CD1c-positive myeloid dendritic cell (primary cell): ENCODE measurements at regions not wholly inside any gene's neighbourhood (a gene's known extent, or its start where the extent isn't known, plus 50 kb on each side); places are given as distances from the start of the nearest gene placed in this dataset.

Experiments used
- DNase-seq: peaks from one replicate; pipeline ENCODE4 v3.0.0-alpha.2; 2016; ENCODE audit errors: extremely low spot score

DNA sequence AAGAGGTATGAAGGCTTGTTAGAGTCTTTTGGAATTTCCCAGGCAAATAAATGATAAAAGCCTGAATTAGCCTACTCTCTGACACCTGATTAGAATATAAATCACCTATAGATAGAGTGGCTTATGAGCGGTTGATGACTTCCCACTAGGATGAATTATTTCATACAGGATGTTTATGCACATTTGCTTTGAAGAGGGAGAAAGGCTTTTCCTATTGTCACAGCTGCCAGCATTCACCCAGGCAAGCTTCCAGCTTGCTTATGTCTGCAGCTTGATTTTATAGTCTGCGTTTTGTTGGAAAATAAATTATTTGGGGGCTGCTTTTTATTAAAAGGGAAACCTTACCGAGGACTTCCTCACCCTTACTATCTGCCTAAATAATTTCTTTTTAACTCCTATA lies 51.3 kb upstream of the EIF2S2 start:
- no peak for DNase-seq

DNA sequence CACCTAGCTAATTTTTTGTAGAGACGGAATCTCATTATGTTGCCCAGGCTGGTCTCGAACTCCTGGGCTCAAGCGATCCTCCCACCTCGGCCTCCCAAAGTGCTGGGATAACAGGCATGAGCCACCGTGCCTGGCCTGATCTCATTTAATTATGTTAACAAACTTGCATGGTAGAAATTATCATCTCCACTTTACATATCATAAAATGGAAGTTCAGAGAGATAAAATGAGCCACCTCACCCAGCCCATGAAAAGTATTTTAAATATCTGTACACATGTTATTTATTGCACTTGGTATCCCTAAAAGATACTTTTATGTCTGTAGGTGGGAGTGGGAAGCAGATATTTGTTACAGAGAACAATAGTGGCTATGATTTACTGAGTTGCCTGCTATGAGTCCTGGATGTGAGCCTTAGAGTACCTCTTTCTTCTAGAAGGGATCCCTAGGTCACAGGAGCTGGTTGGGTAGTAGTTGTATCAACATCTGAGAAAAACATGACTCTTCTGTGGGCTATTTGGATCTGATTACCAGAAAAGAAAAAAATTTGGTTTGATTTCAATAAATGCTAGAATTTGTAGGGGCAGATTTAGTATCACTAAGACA lies 52.4 kb upstream of the EIF2S2 start:
- DNase-seq: no peak

DNA sequence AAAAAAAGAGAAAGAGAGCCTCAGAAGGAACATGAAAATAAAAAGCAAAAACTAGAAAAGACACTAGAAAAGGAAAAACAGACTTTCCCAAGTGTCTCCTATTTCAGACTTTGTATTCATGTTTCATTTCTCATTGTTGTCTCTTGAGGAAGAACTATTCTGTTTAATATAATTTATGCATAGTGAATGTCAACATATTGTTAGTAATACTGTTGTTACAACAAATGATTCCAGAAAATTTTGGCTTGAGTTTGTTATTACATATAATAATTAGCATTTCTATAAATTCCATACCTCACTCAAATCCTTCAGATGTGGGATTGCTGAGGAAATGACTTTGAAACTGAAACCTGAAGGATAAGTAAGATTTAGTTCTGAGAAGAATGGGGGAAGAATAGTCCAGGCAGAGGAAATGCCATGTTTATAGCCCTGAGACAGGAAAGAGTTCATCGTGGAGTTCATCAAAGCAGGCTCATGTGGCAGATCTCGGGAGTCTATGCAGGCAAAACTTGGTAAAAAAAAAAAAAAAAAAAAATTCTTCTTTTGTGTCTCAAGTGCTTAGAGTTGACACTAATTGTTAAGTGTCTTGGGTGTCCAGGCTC lies 53.1 kb upstream of the EIF2S2 start:
- no peak for DNase-seq

DNA sequence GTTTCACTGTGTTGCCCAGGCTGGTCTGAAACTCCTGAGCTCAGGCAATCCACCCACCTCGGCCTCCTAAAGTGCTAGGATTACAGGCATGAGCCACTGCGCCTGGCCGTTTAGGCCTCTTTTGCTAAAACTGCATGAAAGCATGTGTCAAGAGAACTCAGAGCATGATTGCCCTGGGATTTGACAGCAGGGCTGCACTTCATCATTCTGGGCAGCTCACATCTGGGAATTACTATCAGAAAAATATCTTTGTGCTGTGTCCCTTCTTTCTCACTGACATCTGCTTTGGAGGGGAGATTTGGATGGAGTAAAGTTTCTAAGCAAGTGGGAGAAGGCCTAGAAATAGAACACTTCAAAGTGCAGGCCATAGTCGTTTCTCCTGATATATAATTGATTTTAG lies 59.6 kb upstream of the EIF2S2 start:
- no peak for DNase-seq

DNA sequence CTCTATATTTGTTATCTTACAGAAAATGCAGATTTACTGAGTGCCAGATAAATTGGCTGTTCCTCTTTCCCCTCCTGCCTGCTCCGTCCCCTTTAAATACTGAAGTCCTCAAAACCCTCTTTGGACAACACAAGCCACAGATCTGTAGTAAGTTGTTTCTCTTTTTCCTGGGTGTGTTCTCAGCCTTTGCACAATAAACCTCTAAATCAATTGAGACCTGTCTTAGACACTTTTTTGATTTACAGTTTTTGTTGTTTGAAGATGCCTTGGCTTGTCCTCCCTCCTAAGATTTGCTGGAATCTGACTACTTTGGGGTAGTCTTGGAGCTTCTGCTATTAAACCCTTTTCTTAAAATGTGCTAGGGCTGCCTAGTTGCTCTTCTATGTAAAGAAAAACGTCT lies 60.9 kb upstream of the EIF2S2 start:
- no peak for DNase-seq

DNA sequence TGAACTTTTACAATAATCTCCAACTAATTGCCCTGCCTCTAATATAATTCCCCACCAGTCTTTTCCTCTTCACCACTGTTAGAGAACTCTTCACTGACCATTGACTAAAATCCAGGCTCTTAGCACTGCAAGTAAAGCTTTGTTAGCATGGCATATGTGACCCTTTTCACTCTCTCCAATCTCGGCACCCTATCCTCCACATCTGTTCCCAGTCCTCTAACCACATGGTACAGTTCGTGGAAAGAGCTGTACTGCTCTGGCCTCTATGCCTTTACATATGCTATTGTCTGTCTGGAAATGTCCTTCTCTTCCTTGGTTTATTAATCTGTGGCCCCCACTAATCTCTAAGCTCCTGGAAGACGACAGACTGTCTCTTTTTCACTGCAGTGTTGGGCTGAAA lies 63.0 kb upstream of the EIF2S2 start:
- DNase-seq: no peak

DNA sequence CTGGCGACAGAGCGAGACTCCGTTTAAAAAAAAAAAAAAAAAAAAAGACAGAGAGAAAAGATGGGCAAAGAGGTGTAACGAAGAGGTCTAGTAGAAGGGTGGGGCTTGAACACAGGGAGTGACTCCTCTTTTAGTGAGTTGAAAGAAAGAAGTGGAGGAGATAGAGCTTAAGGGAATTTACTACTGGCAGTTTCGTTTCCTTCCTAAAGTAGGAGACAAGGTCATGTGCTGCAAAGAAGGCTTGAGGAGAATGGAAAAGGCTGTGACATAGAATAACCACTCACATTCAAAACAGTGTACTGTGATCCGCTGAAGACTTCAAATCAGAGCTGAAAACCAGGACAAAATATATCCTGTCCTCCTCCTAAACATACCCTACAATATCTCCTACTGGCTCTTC lies 63.8 kb upstream of the EIF2S2 start:
- DNase-seq: no peak

DNA sequence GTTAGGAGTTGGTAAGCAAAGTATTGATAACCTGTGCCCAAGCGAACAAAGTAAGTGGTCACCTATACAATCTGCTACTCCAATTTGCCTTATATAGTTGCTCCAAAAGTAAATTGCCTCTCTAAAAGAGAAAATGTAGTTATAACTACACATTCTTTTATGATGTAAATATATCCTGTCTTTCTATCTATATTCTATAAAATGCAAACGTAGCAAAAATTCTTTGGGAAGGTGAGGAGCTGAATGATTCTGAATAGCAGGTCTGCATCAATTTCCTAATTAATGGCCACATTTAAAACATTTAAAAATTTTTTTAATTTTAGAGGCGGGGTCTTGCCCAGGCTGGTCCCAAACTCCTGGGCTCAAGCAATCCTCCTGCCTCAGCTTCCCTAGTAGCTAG lies 64.2 kb upstream of the ASIP start:
- DNase-seq: no peak

DNA sequence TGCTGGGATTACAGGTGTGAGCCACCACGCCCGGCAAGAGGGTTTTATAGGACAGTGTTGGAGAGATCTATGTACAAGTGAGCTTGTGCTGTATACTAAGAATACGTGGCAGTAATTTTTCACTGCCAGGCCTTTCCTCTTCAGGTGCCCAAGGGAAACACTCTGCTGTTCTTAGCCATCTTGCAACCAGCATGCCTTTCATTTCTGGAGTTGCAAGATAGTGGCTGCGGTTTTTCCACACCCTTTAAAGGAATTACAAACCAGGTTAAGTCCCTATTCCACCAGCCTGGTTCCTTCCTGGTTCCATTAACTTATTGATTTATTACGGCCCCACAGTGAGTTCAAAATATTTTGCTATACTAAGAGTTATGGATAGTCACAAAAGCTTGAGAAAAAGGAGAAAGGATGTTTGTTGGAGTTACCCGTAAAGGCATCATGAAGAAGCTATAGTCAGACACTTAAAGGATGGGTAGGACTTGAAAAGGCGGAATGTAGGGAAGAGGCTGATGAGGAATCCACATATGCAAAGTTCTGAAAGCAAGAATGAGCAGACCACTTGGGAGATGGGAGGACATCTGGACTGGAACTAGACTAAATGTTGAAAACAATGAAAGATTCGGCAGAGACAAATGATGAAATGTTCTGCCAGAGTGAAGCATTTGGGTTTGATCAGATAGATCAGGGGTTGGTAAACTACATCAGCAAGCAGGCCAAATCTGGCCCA lies 61.4 kb upstream of the ASIP start:
- no peak for DNase-seq

DNA sequence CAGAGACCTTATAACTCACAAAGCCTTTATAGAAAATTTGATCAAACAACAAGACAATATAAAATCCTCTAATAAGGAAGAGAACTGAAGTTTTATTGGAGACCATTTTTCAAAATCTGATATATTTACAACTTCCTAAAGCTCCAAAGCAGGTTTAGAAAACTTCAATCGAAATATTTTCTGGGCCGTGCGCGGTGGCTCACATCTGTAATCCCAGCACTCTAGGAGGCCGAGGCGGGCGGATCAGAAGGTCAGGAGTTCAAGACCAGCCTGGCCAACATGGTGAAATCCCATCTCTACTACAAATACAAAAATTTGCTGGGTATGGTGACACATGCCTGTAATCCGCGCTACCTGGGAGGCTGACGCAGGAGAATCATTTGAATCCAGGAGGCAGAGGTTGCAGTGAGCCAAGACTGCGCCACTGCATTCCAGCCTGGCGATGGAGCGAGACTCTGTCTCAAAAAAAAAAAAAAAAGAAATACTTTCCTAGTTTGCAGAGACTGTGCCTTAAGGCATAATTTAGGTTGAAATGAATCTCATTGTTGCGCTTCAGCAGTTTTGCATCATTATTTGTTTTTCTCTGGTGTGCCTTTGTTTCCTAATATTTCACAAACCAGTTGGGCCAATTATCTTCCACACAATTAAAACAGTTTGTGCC lies 60.6 kb upstream of the ASIP start:
- no peak for DNase-seq

DNA sequence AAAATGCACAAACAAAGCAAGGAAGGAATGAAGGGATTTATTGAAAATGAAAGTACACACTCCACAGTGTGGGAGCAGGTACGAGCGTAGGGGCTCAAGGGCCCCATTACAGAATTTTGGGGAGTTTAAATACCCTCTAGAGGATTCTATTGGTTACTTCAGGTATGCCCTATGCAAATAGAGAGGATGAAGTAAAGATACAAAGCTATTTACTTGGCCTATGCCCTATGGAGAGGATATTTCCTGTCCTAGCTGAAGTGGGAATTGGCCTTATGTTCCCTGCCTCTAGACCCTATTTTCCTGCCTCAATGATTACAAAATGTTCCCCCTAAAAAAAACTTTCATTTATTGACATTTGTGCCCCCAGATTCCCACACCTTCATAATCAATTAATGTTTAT lies 59.7 kb upstream of the ASIP start:
- no peak for DNase-seq

DNA sequence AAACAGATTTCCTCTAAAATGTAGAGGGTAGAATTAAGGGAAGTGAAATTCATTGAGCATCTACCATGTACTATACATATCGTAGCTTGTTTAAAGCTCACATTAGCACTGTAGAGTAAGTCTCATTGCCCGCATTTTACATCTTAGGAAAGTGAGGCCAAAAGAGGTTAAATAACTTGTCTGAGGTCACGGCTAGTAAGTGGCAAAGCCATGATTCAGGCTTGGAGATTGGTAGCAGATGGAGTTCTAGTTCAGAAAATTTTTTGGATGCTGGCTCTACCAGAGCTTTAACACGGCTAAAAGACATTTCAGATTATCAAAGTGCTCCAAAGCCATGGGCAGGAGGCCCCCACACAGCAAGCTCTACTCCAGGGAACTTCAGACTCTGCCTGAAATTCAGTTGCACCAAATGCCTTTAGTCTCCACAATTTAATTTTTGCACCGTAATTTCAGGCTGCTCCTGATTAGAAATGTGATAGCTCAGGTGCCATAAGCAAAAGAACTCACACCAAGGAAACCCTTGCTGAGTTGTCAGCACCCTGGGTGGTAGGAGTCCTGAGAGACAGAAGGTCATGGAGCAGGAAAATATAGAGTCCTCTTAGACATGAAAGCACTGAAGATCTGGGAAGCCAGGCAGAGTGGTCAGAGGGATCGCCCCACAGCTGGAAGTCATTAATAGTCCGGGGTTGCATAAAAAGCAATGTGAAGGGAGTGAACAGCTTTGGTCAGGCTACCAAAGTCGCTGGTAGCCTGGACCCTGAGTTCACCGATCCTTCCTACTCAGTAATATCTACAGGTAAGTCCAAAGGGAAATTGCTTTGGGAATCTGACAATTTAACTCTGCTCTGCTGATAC lies 55.2 kb upstream of the ASIP start:
- DNase-seq: no peak

DNA sequence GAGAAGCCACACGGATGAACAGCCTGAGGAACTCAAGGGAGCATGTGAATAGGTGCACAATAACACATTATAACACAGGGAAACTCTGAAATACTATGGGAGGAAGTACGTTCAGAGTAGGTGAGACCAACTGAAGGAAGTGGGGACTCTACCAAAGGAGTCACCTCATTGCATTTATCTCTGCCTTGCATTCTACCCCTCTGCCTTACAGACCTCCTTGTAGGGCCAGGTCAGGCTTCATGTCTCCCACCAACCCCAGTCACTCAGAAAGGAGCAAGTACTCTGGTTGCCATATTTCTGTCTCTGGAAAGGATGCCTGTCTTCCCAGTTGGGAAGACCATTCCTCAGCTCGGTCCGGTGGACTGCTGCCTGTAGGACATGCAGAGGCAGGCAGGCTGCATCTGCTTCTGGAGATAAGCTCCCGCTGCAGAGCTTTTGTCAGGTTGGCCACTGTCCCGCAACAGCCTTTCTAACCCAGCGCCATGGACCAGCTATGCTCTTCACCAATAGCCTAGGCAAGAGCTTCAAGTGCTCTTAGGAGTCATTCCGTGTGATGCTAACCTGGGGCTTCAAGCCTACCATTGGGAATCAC lies 51.6 kb upstream of the ASIP start:
- DNase-seq: no peak

DNA sequence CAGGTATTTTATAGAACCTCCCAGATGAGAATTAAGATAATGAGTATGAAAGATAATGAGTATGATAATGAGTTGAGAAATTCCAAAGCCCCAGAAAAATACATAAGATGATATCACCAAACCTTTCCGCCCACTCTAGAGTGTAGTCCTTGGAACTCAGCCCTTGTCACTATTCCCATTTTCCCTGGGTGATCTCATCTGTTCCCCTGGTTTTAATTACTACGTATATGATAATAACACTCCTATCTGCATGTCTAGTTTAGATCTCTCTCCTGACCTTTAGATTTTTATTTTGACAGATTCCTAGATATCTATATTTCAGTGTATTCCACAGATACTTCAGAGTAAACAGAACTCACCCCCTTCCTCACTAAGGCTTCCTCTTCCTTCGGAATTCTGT lies 51.0 kb upstream of the ASIP start:
- DNase-seq: no peak

DNA sequence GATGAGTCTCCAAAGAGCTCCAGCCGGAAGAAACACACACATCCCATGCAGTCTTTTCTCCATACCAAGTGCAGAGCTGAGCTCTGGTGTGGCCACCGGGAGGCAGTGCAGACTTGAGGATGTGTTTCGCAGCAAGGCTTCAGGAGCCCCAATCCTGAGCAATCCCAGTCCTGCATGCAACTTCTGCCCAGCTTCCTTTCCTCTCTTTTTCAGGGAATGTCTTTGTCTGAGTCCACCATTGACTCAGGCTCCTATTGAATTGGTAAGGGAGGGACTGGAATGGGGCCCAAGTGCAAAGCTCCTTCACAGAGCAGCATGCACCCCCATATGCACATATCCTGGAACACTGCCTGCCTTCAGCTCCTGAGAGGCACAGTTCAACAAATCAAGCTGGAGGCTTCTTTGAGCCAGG lies 50.5 kb upstream of the ASIP start:
- peak; percentile 72 for DNase-seq
